SK-N-SH (cell line): ENCODE measurements at regions not wholly inside any gene's neighbourhood (a gene's known extent, or its start where the extent isn't known, plus 50 kb on each side); places are given as distances from the start of the nearest gene placed in this dataset.

ENCODE experiments used
- CTCF ChIA-PET: fragments of 300-600, 350-600 bp; formaldehyde crosslinking; extraction: SDS; loops from one replicate; lab custom pipeline; 2021; lab: Yijun Ruan, JAX
- POLR2A ChIA-PET: fragments of 350-600 bp; sonication (Branson Sonifier 250); formaldehyde crosslinking; extraction: SDS; loops from one replicate; lab custom pipeline; 2020; ENCODE audit warnings: antibody characterized with exemption, inconsistent platforms; lab: Yijun Ruan, JAX
- DNase-seq: peaks from one replicate; pipeline ENCODE4 v3.0.0; 2012
- H2AFZ ChIP-seq: fragments of 200-600 bp; sonication (generic); 2 replicates; pipeline ENCODE4 v1.8.1; 2016; ENCODE audit warnings: antibody characterized with exemption, mild to moderate bottlenecking, low read depth
- H3F3A ChIP-seq: fragments of 200-600 bp; sonication (generic); replicated peaks from 2 replicates; pipeline ENCODE3; 2016; ENCODE audit warnings: antibody characterized with exemption, mild to moderate bottlenecking; ENCODE audit not compliant: insufficient read depth
- H3K27ac ChIP-seq, 2 experiments: fragments of 200-500 bp in 1 of 2; fragments of 200-600 bp in 1 of 2; sonication (Bioruptor generic) in 1 of 2; sonication (generic), shearing (Covaris generic) in 1 of 2; 2 replicates each; pipeline versions ENCODE4 v1.5.1 to v1.6.1; 2014 to 2016; ENCODE audit warnings: low read depth in 2 of 2, inconsistent platforms in 1 of 2, low read length in 1 of 2, mild to moderate bottlenecking in 1 of 2, mixed read lengths in 1 of 2
- H3K27me3 ChIP-seq: fragments of 200-600 bp; sonication (generic), shearing (Covaris generic); 2 replicates; pipeline ENCODE4 v1.6.1; 2016; ENCODE audit warnings: mixed run types; ENCODE audit not compliant: insufficient read depth
- H3K36me3 ChIP-seq, 2 experiments: fragments of 200-500 bp in 1 of 2; fragments of 200-600 bp in 1 of 2; sonication (Bioruptor generic) in 1 of 2; sonication (generic) in 1 of 2; replicated peaks in 1 of 2; 2 replicates each; pipeline versions ENCODE3 to v1.5.1; 2014 to 2016; ENCODE audit warnings: low read length in 1 of 2, mild to moderate bottlenecking in 1 of 2; ENCODE audit not compliant: insufficient read depth in 2 of 2, control insufficient read depth in 1 of 2
- H3K4me1 ChIP-seq, 2 experiments: fragments of 200-500 bp in 1 of 2; fragments of 200-600 bp in 1 of 2; sonication (Bioruptor generic) in 1 of 2; sonication (generic), shearing (Covaris generic) in 1 of 2; 2 replicates each; pipeline versions ENCODE4 v1.5.1 to v1.6.1; 2014 to 2016; ENCODE audit warnings: low read depth in 1 of 2, low read length in 1 of 2, mixed run types in 1 of 2; ENCODE audit not compliant: insufficient read depth in 2 of 2, control insufficient read depth in 1 of 2
- H3K4me2 ChIP-seq: fragments of 200-600 bp; sonication (generic), shearing (Covaris generic); 2 replicates; pipeline ENCODE4 v1.6.1; 2017; ENCODE audit warnings: mixed run types
- H3K4me3 ChIP-seq, 2 experiments: fragments of 200-500 bp in 1 of 2; fragments of 200-600 bp in 1 of 2; sonication (Bioruptor generic) in 1 of 2; sonication (generic), shearing (Covaris generic) in 1 of 2; 2 replicates each; pipeline versions ENCODE4 v1.5.1 to v1.8.1; 2014 to 2016; ENCODE audit warnings: low read depth in 2 of 2, inconsistent platforms in 1 of 2, low read length in 1 of 2, mild to moderate bottlenecking in 1 of 2, mixed read lengths in 1 of 2, moderate library complexity in 1 of 2
- H3K79me2 ChIP-seq: fragments of 200-600 bp; sonication (generic); 2 replicates; pipeline ENCODE4 v1.8.1; 2017; ENCODE audit warnings: mild to moderate bottlenecking; ENCODE audit not compliant: insufficient read depth
- H3K9ac ChIP-seq: fragments of 200-600 bp; sonication (generic); 2 replicates; pipeline ENCODE4 v1.6.1; 2017; ENCODE audit warnings: mixed run types
- H3K9me2 ChIP-seq: fragments of 200-600 bp; sonication (generic); 2 replicates; pipeline ENCODE4 v1.6.1; 2017; ENCODE audit warnings: mixed run types
- H3K9me3 ChIP-seq: fragments of 200-600 bp; sonication (generic); 2 replicates; pipeline ENCODE4 v1.6.1; 2017; ENCODE audit warnings: mixed run types, mild to moderate bottlenecking, moderate library complexity
- H4K20me1 ChIP-seq: fragments of 200-600 bp; sonication (generic); 2 replicates; pipeline ENCODE4 v1.6.1; 2017; ENCODE audit warnings: mild to moderate bottlenecking, mixed run types; ENCODE audit not compliant: insufficient read depth
- CHD2 ChIP-seq: fragments of 150-350 bp; IDR thresholded peaks from 2 replicates; pipeline ENCODE4 v1.6.1; 2018; ENCODE audit warnings: low read length; ENCODE audit not compliant: partially characterized antibody
- ELF1 ChIP-seq: IDR thresholded peaks from 2 replicates; pipeline ENCODE4 v1.4.0; 2012
- EZH2phosphoT487 ChIP-seq: fragments of 200-600 bp; sonication (generic); IDR thresholded peaks from 2 replicates; pipeline ENCODE4 v1.6.1; 2017; ENCODE audit warnings: low read depth, mixed run types, mild to moderate bottlenecking, antibody characterized with exemption, moderate library complexity, borderline replicate concordance
- FOSL2 ChIP-seq: IDR thresholded peaks from 2 replicates; pipeline ENCODE4 v1.4.0; 2012; ENCODE audit warnings: low read depth, mild to moderate bottlenecking, moderate library complexity, borderline replicate concordance
- FOXM1 ChIP-seq: IDR thresholded peaks from 2 replicates; pipeline ENCODE4 v1.4.0; 2012; ENCODE audit warnings: low read depth, mild to moderate bottlenecking
- GABPA ChIP-seq: IDR thresholded peaks from 2 replicates; pipeline ENCODE4 v1.4.0; 2012; ENCODE audit warnings: low read depth, mild to moderate bottlenecking
- IRF3 ChIP-seq: fragments of 150-350 bp; IDR thresholded peaks from 2 replicates; pipeline ENCODE4 v1.6.1; 2016; ENCODE audit warnings: mild to moderate bottlenecking, low read depth, low read length
- JUND ChIP-seq: IDR thresholded peaks from 2 replicates; pipeline ENCODE4 v1.4.0; 2012
- MEF2A ChIP-seq: IDR thresholded peaks from 2 replicates; pipeline ENCODE4 v1.4.0; 2012; ENCODE audit warnings: low read depth, borderline replicate concordance
- MXI1 ChIP-seq: IDR thresholded peaks from 2 replicates; pipeline ENCODE4 v1.6.1; 2012; ENCODE audit warnings: mild to moderate bottlenecking, low read depth, low read length, improper control_type of control experiment
- NFIC ChIP-seq: IDR thresholded peaks from 2 replicates; pipeline ENCODE4 v1.4.0; 2012; ENCODE audit warnings: borderline replicate concordance
- NRF1 ChIP-seq: IDR thresholded peaks from 2 replicates; pipeline ENCODE4 v1.6.1; 2012; ENCODE audit warnings: low read depth, mild to moderate bottlenecking, low read length
- PBX3 ChIP-seq: IDR thresholded peaks from 2 replicates; pipeline ENCODE4; 2012
- REST ChIP-seq: IDR thresholded peaks from 2 replicates; pipeline ENCODE4 v1.6.1; 2012; ENCODE audit warnings: mild to moderate bottlenecking, low read depth, low read length, moderate library complexity
- SIN3A ChIP-seq: IDR thresholded peaks from 2 replicates; pipeline ENCODE4 v1.6.1; 2012; ENCODE audit warnings: low read depth, mild to moderate bottlenecking, low read length, moderate library complexity, borderline replicate concordance
- SMC3 ChIP-seq: IDR thresholded peaks from 2 replicates; pipeline ENCODE4 v1.6.1; 2012; ENCODE audit warnings: low read depth, low read length, improper control_type of control experiment
- TCF12 ChIP-seq: IDR thresholded peaks from 2 replicates; pipeline ENCODE4 v1.4.0; 2012
- USF1 ChIP-seq: IDR thresholded peaks from 2 replicates; pipeline ENCODE4 v1.4.0; 2012; ENCODE audit warnings: low read depth, borderline replicate concordance
- USF2 ChIP-seq: fragments of 150-350 bp; IDR thresholded peaks from 2 replicates; pipeline ENCODE4 v1.6.1; 2017; ENCODE audit warnings: antibody characterized with exemption, low read length, low read depth, borderline replicate concordance
- YY1 ChIP-seq: IDR thresholded peaks from 2 replicates; pipeline ENCODE4 v1.4.0; 2012; ENCODE audit warnings: low read depth, mild to moderate bottlenecking
- WGBS: methylation state at CpG from one replicate; pipeline ENCODE4 v1.1.6; 2017; ENCODE audit warnings: low lambda C conversion rate; 5-methylcytosine and 5-hydroxymethylcytosine counted together

- Histone ChIP-seq H3K9me3 (peaks cover 7% of the 10 kb centered on the region; the same call in 1 of the 2 replicates), H4K20me1 (no peaks in the 10 kb centered on the region), H3K27me3 (no peaks in the 10 kb centered on the region), H3F3A (no peaks in the 10 kb centered on the region), H3K4me1 (no peaks in the 10 kb centered on the region), H3K27ac (no peak overlapping the region), H2AFZ (no peak overlapping the region), H3K4me3 (no peak overlapping the region), H3K9me2 (no peaks in the 10 kb centered on the region), H3K4me2 (no peak overlapping the region), H3K9ac (no peak overlapping the region), H3K79me2 (no peaks in the 10 kb centered on the region), H3K36me3 (no peaks in the 10 kb centered on the region)
- DNase-seq: no peak
- CTCF ChIA-PET: no interaction called here
- 22% methylated on average over 1 of the region's 1 CpG for WGBS
- POLR2A ChIA-PET: no interaction called here
- TF ChIP-seq SIN3A: no peak
- TF ChIP-seq MXI1: no peak
- TF ChIP-seq ELF1: no peak
- TF ChIP-seq REST: no peak
- TF ChIP-seq CHD2: no peak
- no peak for TF ChIP-seq MEF2A
- no peak for TF ChIP-seq IRF3
- no peak for TF ChIP-seq PBX3
- no peak for TF ChIP-seq EZH2phosphoT487
Measured at GRCh38 chr2:116668691-116669090, 1145.8 kb upstream of the DDX18 start.

- CTCF ChIA-PET: interaction anchor here (0.7 kb wide), 1 partner anchor 38 kb away, joined by 3 read pairs; no protein-coding TSS in a partner anchor
- DNase-seq: no peak
- Histone ChIP-seq H3K27me3 (no peaks in the 10 kb centered on the region), H3K27ac (no peak overlapping the region), H3K36me3 (no peaks in the 10 kb centered on the region), H3K4me1 (no peaks in the 10 kb centered on the region), H3K4me2 (no peak overlapping the region), H3K9me2 (0 out of 2 replicates have a peak, but pooled peaks cover 2% of the 10 kb centered on the region), H4K20me1 (no peaks in the 10 kb centered on the region), H3K9ac (no peak overlapping the region), H3F3A (no peaks in the 10 kb centered on the region), H3K4me3 (no peak overlapping the region), H3K9me3 (peaks cover 7% of the 10 kb centered on the region; the same call in 1 of the 2 replicates), H2AFZ (no peak overlapping the region), H3K79me2 (no peaks in the 10 kb centered on the region)
- TF ChIP-seq NFIC (no peak), MEF2A (no peak), GABPA (no peak), TCF12 (no peak), JUND (no peak), SMC3 (no peak), FOXM1 (no peak), NRF1 (no peak), YY1 (no peak), ELF1 (no peak), USF2 (no peak), EZH2phosphoT487 (no peak), FOSL2 (no peak), MXI1 (no peak), USF1 (no peak)
- POLR2A ChIA-PET: no interaction called here
- WGBS: 29% methylated on average over 2 of the region's 2 CpGs
Measured at GRCh38 chr2:116669782-116670181, 1144.7 kb upstream of the DDX18 start.
